ENCODE measurements at regions not wholly inside any gene's neighbourhood (a gene's known extent, or its start where the extent isn't known, plus 50 kb on each side); places are given as distances from the start of the nearest gene placed in this dataset.

DNA sequence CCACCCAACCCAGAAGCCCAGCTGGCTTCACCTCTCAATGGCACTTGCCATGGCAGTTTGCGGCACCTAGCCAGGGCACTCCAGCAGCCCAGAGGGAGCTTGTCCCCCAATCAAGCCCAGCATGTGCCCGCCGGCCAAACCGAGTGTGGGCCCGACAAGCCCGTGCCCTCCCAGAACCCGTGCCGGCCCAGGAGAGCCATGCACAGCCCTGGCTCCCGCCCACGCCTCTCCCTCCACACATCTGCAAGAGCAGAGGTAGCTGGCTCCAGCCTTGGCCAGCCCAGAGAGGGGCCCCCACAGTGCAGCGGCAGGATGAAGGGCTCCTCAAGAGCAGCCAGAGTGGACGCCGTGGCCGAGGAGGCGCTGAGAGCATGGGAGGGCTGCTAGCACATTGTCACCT is 2278.0 kb upstream of the PCDH20 start:
- no peak for DNase-seq (ENCODE audit: low read depth in 2 of 2)

DNA sequence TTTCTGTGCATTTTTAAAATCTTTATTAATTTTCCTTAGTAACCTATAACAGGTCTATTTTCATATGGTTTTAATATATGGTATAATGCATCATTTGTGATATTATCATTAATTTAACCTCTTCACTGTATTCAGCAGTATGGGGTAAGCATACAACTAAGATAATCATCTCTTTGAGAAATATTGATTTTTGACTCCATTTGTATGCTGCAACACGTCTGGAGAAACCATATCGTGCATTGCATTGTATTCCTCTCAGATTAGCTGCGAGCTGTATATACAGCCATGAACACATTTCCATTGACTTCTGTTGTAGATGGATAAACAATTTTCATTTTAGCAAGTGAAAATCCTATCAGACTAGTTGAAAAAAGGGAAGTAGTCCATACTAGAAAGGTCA is 2275.8 kb upstream of the PCDH20 start:
- no peak for DNase-seq (ENCODE audit: low read depth in 2 of 2)

GRCh38 chr13:63690672-63691071 is 2275.0 kb upstream of the PCDH20 start:
- no peak for DNase-seq (ENCODE audit: low read depth in 2 of 2)

GRCh38 chr13:63684822-63685221 is 2269.2 kb upstream of the PCDH20 start:
- DNase-seq (ENCODE audit: low read depth in 2 of 2): no peak

DNA sequence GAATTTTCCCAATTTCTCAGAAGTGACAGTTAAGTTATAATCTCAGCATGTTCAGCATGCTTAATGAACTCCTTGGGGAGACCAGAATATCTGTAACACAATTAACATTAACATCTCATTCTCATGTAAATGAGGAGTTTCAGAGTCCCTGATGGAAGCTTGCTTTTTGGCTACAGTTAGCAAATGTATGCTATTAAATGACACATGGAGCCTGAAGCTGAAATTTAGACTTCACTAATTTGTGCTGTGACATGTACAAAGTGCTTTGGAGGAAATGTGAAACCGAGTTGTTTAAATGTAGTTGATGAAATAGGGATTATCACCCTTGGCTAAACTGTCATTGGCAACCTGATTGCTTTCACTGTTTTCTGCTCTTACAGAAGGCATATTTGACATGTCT is 2265.1 kb upstream of the PCDH20 start:
- DNase-seq (ENCODE audit: low read depth in 2 of 2): no peak

DNA sequence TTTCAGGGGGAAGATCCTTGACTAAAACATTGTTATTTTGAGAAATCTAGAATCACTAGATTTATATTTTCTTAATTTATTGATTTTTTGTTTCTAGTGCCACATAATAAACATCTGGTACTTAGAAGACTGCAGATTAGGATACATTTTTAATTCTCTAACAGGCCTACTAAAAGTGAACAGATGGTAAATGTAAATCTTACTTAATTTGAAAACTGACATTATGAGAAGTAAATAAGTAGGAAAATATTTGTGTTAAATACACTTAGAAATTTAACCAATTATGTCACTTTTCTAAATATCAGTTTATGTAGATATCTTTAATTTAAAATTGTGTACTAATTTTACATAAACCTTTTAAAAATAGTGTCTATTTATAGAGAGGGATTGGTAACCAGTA is 2255.6 kb upstream of the PCDH20 start:
- no peak for DNase-seq (ENCODE audit: low read depth in 2 of 2)

- DNase-seq (ENCODE audit: low read depth in 2 of 2): no peak
Observed at GRCh38 chr13:63651394-63651793, 2235.7 kb upstream of the PCDH20 start.

DNA sequence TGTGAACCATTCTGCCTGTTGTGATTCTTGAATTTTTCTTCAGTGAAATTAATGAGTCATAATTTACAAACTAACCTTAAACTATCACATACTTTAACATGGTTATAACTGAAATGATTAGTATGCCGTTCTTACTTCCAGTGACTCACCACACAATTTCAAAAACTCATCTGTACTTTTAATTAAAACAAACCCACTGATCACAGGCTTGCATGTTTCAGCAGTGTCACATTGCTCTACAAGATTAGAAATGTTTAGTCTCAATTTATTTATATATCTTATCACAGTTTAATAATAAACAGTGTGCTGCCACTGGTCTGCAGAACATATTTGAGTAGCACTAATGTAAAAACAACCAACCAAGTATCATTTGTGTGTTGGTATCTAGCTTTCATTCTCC is 2227.9 kb upstream of the PCDH20 start:
- no peak for DNase-seq (ENCODE audit: low read depth in 2 of 2)

- DNase-seq (ENCODE audit: low read depth in 2 of 2): no peak
Observed at GRCh38 chr13:63636316-63636993, 2220.8 kb upstream of the PCDH20 start.

DNA sequence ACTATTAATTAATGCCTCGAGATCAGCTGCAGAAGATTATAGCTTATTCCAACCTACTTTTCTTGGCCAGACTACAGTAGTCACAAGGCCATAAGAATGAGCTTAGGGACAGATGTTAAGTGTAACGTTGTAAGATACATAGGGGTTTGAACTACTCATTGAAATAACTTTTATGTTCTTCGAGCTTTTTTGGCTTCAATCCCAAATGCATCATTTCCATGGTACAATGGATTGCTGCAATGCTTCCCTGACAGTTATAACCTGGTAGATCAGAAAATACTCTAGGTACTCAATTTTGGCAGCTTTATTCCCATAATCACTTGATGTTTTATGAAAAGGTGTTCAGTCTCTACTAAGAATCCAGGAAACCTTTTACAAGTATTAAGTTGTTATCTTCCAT is 2216.7 kb upstream of the PCDH20 start:
- DNase-seq (ENCODE audit: low read depth in 2 of 2): no peak

DNA sequence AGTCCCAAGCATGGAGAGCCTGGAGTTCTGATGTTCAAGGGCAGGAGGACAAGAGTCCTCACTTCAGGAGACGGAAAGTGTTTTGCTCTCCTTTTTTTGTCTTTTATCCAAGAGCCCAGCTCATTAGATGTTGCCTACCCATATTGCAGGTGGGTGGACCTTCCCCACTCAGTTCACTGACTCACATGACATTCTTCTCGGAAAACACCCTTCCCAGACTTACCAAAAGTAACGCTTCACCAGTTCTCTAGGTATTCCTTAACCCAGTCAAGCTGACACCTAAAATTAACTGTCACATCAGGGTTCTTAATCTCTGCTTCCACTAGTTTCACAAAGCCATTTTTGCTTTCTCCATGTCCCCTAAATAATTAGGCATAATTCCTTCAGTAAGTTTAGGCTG is 2215.4 kb upstream of the PCDH20 start:
- no peak for DNase-seq (ENCODE audit: low read depth in 2 of 2)

DNA sequence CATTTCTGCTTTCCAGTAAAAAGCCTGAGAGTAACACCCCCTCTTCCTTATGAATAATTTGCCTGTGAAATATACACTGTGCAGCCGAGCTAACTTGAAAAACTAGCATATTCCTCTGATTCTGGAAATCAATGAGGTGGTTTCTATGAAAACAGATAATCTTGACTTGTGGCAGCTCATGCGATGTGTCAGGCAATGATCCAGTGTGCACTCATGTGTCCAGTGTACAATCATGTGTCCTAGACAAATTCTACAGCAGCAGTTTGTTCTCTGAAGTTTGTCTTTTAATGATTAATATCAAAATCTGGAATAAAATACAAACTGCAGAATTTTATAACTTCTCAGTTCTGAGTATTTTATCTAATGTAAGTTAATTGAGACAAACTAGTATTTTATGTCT is 2213.9 kb upstream of the PCDH20 start:
- DNase-seq (ENCODE audit: low read depth in 2 of 2): no peak

- DNase-seq (ENCODE audit: low read depth in 2 of 2): no peak
Observed at GRCh38 chr13:63628310-63628709, 2212.7 kb upstream of the PCDH20 start.

- no peak for DNase-seq (ENCODE audit: low read depth in 2 of 2)
Observed at GRCh38 chr13:63625869-63626268, 2210.2 kb upstream of the PCDH20 start.

GRCh38 chr13:63614874-63615612 is 2199.4 kb upstream of the PCDH20 start:
- no peak for DNase-seq (ENCODE audit: low read depth in 2 of 2)

DNA sequence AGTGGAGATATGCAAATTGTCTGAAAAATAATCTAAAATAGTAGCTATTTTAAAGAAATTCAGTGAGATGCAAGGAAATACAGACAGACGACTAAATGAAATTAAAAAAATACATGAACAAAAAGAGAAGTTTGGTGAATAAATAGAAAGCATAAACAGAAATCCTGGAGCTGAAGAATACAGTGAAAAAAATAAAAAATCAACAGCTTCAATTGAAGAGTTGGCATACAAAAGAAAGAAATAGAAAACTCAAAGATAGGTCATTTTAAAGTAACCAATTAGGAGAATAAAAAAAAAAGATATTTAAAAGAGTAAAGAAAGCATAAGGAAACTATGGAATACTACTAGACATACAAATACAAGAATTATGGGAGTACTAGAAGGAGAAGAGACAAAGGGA is 2191.5 kb upstream of the PCDH20 start:
- DNase-seq (ENCODE audit: low read depth in 2 of 2): no peak

GRCh38 chr13:63605962-63606361 is 2190.3 kb upstream of the PCDH20 start:
- DNase-seq (ENCODE audit: low read depth in 2 of 2): no peak

- no peak for DNase-seq (ENCODE audit: low read depth in 2 of 2)
Observed at GRCh38 chr13:63605403-63605802, 2189.8 kb upstream of the PCDH20 start.

GRCh38 chr13:63595811-63596210 is 2180.2 kb upstream of the PCDH20 start:
- no peak for DNase-seq (ENCODE audit: low read depth in 2 of 2)

DNA sequence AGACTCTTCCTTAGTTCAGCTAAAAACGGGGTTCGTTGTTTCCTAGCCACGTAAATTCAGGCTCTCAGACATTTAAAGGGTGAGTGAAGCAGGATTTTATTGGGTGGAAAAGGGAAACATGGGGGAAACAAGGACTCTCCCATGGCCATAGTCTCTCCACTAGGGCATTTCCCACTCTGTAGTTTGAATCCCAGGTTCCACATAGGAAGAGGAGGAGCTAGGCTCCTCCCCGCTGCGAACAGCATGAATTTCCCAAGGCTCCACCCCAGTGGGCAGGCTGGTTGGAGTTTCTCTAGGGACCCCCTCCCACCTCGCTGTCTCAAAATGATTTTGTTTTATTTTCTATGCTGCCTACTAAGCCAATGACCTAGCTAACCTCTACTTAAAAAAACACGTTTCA is 2170.8 kb upstream of the PCDH20 start:
- no peak for DNase-seq (ENCODE audit: low read depth in 2 of 2)

GRCh38 chr13:63578796-63579195 is 2163.1 kb upstream of the PCDH20 start:
- DNase-seq (ENCODE audit: low read depth in 2 of 2): no peak

DNA sequence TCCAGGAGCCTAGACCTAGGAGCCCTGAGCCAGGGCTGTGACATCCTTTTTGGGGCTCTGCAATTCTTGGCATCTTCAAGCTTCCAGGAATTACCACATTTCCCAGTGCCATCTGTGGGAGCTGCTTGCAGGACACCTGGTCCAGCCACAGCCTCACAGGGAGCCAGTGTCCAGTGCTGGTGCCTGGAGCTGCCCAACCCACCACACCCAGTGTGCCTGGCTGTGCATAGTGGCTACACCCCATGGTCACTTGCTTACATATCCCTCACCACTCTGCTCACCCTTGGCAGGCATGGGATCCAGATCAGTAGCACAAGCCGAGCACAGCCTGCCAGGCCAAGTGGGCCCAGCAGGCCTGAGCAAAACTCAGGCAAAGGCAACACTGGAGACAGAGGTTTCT is 2151.4 kb upstream of the PCDH20 start:
- DNase-seq (ENCODE audit: low read depth in 2 of 2): no peak

DNA sequence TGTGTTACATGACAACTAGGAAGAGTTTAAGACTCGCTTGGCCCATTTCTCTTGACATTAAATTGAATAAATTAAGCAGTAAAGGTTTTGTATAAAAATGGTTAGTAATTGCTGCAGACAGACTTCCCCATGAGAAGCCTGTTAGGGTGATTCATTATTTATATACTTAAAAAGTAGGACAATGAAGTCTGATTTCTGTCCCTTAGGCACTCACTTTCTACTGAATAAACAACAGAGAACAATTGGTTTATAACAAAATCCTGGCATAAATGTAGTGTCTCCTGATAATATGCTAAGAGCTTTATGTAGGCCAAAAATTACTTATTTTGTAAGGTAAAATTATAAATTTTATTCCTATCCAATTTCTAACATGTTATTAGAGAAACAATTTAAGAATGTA is 2138.5 kb upstream of the PCDH20 start:
- no peak for DNase-seq (ENCODE audit: low read depth in 2 of 2)

DNA sequence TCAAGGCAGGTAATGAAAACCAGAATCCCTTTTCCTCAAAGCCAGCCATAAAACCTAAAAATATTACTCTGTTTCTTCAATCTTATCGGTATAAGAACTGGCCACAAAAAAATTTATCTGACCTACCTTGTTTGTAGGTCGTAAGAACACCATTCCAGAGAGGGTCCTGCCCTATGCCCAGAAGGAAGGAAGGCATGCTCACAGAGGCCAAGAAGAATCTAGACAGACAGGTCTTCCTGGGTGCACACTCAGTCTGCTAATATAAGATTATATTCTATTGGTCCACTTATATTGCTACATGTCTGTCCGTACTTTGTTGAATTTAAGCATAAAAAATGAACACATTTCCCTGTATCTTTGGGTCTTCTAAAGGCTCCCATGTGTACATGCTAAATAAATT is 2136.1 kb upstream of the PCDH20 start:
- no peak for DNase-seq (ENCODE audit: low read depth in 2 of 2)
